SJSA1 (cell line): ENCODE measurements at regions not wholly inside any gene's neighbourhood (a gene's known extent, or its start where the extent isn't known, plus 50 kb on each side); places are given as distances from the start of the nearest gene placed in this dataset.
A peak's percentile ranks its signal among the peaks of the same experiment; 100 is the strongest.
"Not testable (repeated sequence)": the region's sequence is repeated elsewhere in the genome, so short reads cannot be mapped to it uniquely, and the experiment has no call there.

ENCODE experiments used
- DNase-seq, 2 experiments: peaks; one replicate each; pipeline ENCODE4 v3.0.0-alpha.2; 2015 to 2020; ENCODE audit warnings: low spot score in 2 of 2, low read depth in 1 of 2
- H3K27ac ChIP-seq: fragments of 250-450 bp; sonication (Bioruptor Pico); 2 replicates; pipeline ENCODE4 v1.5.1; 2020; ENCODE audit warnings: mild to moderate bottlenecking, moderate library complexity
- H3K27me3 ChIP-seq: fragments of 250-450 bp; sonication (Bioruptor Pico); replicated peaks from 2 replicates; pipeline ENCODE4 v1.5.1; 2020; ENCODE audit warnings: mild to moderate bottlenecking, moderate library complexity
- H3K36me3 ChIP-seq: fragments of 250-450 bp; sonication (Bioruptor Pico); 2 replicates; pipeline ENCODE4 v1.5.1; 2020; ENCODE audit warnings: mild to moderate bottlenecking
- H3K4me1 ChIP-seq: fragments of 250-450 bp; sonication (Bioruptor Pico); replicated peaks from 2 replicates; pipeline ENCODE4 v1.6.1; 2021; ENCODE audit warnings: mild to moderate bottlenecking
- H3K4me3 ChIP-seq: fragments of 250-450 bp; sonication (Bioruptor Pico); 2 replicates; pipeline ENCODE4 v1.5.1; 2020; ENCODE audit warnings: mild to moderate bottlenecking
- H3K9me3 ChIP-seq: fragments of 250-450 bp; sonication (Bioruptor Pico); replicated peaks from 2 replicates; pipeline ENCODE4 v1.5.1; 2020; ENCODE audit warnings: mild to moderate bottlenecking

GRCh38 chr12:113719911-113720591 is 246.1 kb downstream of the RBM19 start:
- peaks cover 9% of the 10 kb centered on the region; the same call in 1 of the 2 replicates for H3K4me1 ChIP-seq

GRCh38 chr12:113713156-113713555 is 241.5 kb upstream of the LHX5 start:
- DNase-seq, result no peak
- Histone ChIP-seq H3K36me3 (no peaks in the 10 kb centered on the region), H3K4me3 (no peak overlapping the region), H3K9me3 (peaks cover 5% of the 10 kb centered on the region; the same call in 1 of the 2 replicates), H3K27ac (no peak overlapping the region), H3K4me1 (no peaks in the 10 kb centered on the region), H3K27me3 (peaks cover 21% of the 10 kb centered on the region)

More at GRCh38 chr12:113719911-113720591, 246.1 kb downstream of the RBM19 start:
- Histone ChIP-seq H3K36me3 (no peaks in the 10 kb centered on the region), H3K9me3 (no peaks in the 10 kb centered on the region), H3K4me3 (no peak overlapping the region), H3K27me3 (peaks cover 9% of the 10 kb centered on the region), H3K27ac (no peak overlapping the region)
- no peak for DNase-seq

GRCh38 chr12:113712481-113712880 is 240.8 kb upstream of the LHX5 start:
- Histone ChIP-seq H3K4me1 (no peaks in the 10 kb centered on the region), H3K9me3 (peaks cover 5% of the 10 kb centered on the region; the same call in 1 of the 2 replicates), H3K4me3 (no peak overlapping the region), H3K27me3 (peaks cover 21% of the 10 kb centered on the region), H3K27ac (no peak overlapping the region), H3K36me3 (no peaks in the 10 kb centered on the region)
- no peak for DNase-seq

- peaks cover 5% of the 10 kb centered on the region; the same call in 1 of the 2 replicates for H3K9me3 ChIP-seq
- H3K27me3 ChIP-seq, result peaks cover 20% of the 10 kb centered on the region
- no peak overlapping the region for H3K4me3 ChIP-seq
- no peak overlapping the region for H3K27ac ChIP-seq
- DNase-seq, result no peak
- no peaks in the 10 kb centered on the region for H3K36me3 ChIP-seq
- H3K4me1 ChIP-seq, result no peaks in the 10 kb centered on the region
Observed at GRCh38 chr12:113710216-113710615, 238.5 kb upstream of the LHX5 start.

- no peak for DNase-seq
- H3K9me3 ChIP-seq, result peaks cover 5% of the 10 kb centered on the region; the same call in 1 of the 2 replicates
- no peaks in the 10 kb centered on the region for H3K4me1 ChIP-seq
- H3K36me3 ChIP-seq, result no peaks in the 10 kb centered on the region
- H3K4me3 ChIP-seq, result no peak overlapping the region
- no peak overlapping the region for H3K27ac ChIP-seq
- H3K27me3 ChIP-seq, result peaks cover 14% of the 10 kb centered on the region; the same call in 1 of the 2 replicates
Observed at GRCh38 chr12:113709456-113709855, 237.8 kb upstream of the LHX5 start.

GRCh38 chr12:113702836-113703235 is 231.2 kb upstream of the LHX5 start:
- DNase-seq, result no peak
- H3K4me1 ChIP-seq, result peaks cover 3% of the 10 kb centered on the region; the same call in 1 of the 2 replicates
- no peak overlapping the region for H3K27ac ChIP-seq
- H3K36me3 ChIP-seq, result no peaks in the 10 kb centered on the region
- H3K4me3 ChIP-seq, result no peak overlapping the region
- H3K9me3 ChIP-seq, result no peaks in the 10 kb centered on the region
- peaks cover 13% of the 10 kb centered on the region; the same call in 1 of the 2 replicates for H3K27me3 ChIP-seq

GRCh38 chr12:113702276-113702675 is 230.6 kb upstream of the LHX5 start:
- no peaks in the 10 kb centered on the region for H3K36me3 ChIP-seq
- no peak for DNase-seq
- H3K4me1 ChIP-seq, result peaks cover 3% of the 10 kb centered on the region; the same call in 1 of the 2 replicates
- H3K4me3 ChIP-seq, result no peak overlapping the region
- H3K27me3 ChIP-seq, result peaks cover 13% of the 10 kb centered on the region; the same call in 1 of the 2 replicates
- no peak overlapping the region for H3K27ac ChIP-seq
- H3K9me3 ChIP-seq, result no peaks in the 10 kb centered on the region

- Histone ChIP-seq H3K36me3 (no peaks in the 10 kb centered on the region), H3K27me3 (peaks cover 8% of the 10 kb centered on the region), H3K9me3 (no peaks in the 10 kb centered on the region), H3K27ac (no peak overlapping the region), H3K4me1 (peaks cover 3% of the 10 kb centered on the region; the same call in 1 of the 2 replicates), H3K4me3 (no peak overlapping the region)
- DNase-seq, result peak in 1 of 2 experiments; percentile 3
Observed at GRCh38 chr12:113700943-113701342, 229.3 kb upstream of the LHX5 start.

- H3K27ac ChIP-seq, H3K9me3 ChIP-seq, H3K4me1 ChIP-seq, H3K27me3 ChIP-seq, DNase-seq, H3K4me3 ChIP-seq, H3K36me3 ChIP-seq: not testable (repeated sequence)
Observed at GRCh38 chr12:113699984-113700383, 228.3 kb upstream of the LHX5 start.

GRCh38 chr12:113698510-113698858 is 226.8 kb upstream of the LHX5 start:
- DNase-seq, result no peak
- no peak overlapping the region for H3K4me3 ChIP-seq
- no peak overlapping the region for H3K27ac ChIP-seq
- H3K27me3 ChIP-seq, result peaks cover 2% of the 10 kb centered on the region
- H3K36me3 ChIP-seq, result no peaks in the 10 kb centered on the region
- peaks cover 3% of the 10 kb centered on the region; the same call in 1 of the 2 replicates for H3K4me1 ChIP-seq
- H3K9me3 ChIP-seq, result no peaks in the 10 kb centered on the region

GRCh38 chr12:113697651-113698509 is 226.2 kb upstream of the LHX5 start:
- no peak for DNase-seq
- H3K4me1 ChIP-seq, result peaks cover 3% of the 10 kb centered on the region; the same call in 1 of the 2 replicates
- H3K36me3 ChIP-seq, result no peaks in the 10 kb centered on the region
- no peak overlapping the region for H3K27ac ChIP-seq
- H3K27me3 ChIP-seq, result peaks cover 3% of the 10 kb centered on the region; the same call in 1 of the 2 replicates
- no peak overlapping the region for H3K4me3 ChIP-seq
- H3K9me3 ChIP-seq, result no peaks in the 10 kb centered on the region

- peaks cover 3% of the 10 kb centered on the region; the same call in 1 of the 2 replicates for H3K4me1 ChIP-seq
- H3K27me3 ChIP-seq, result peaks cover 3% of the 10 kb centered on the region; the same call in 1 of the 2 replicates
- no peak overlapping the region for H3K4me3 ChIP-seq
- DNase-seq, result no peak
- H3K36me3 ChIP-seq, result no peaks in the 10 kb centered on the region
- no peak overlapping the region for H3K27ac ChIP-seq
- H3K9me3 ChIP-seq, result no peaks in the 10 kb centered on the region
Observed at GRCh38 chr12:113697104-113697503, 225.4 kb upstream of the LHX5 start.

- Histone ChIP-seq H3K27me3 (peaks cover 7% of the 10 kb centered on the region; the same call in 1 of the 2 replicates), H3K4me3 (no peak overlapping the region), H3K36me3 (no peaks in the 10 kb centered on the region), H3K27ac (no peak overlapping the region), H3K9me3 (no peaks in the 10 kb centered on the region), H3K4me1 (no peaks in the 10 kb centered on the region)
- DNase-seq, result no peak
Observed at GRCh38 chr12:113693693-113694092, 222.0 kb upstream of the LHX5 start.
